PC-9 (cell line): ENCODE measurements at regions not wholly inside any gene's neighbourhood (a gene's known extent, or its start where the extent isn't known, plus 50 kb on each side); places are given as distances from the start of the nearest gene placed in this dataset.

ENCODE experiments used
- BruUV-seq: library from RNA; stranded (reverse); fragments of 400-500 nt; replicated peaks from 2 replicates; lab custom pipeline; 2021; lab: Mats Ljungman, UMichigan
- CTCF ChIA-PET: fragments of 300-600 bp; sonication (Branson Sonifier 250); formaldehyde crosslinking; loops from one replicate; lab custom pipeline; 2022; ENCODE audit warnings: antibody characterized with exemption; lab: Charles Lee
- POLR2A ChIA-PET: fragments of 300-600 bp; sonication (Branson Sonifier 250); formaldehyde crosslinking; loops from one replicate; lab custom pipeline; 2022; ENCODE audit warnings: antibody characterized with exemption; ENCODE audit not compliant: unreplicated experiment; lab: Charles Lee
- DNase-seq, 2 experiments: peaks; one replicate each; pipeline versions ENCODE4 v3.0.0 to v3.0.0-alpha.2; 2015 to 2022; ENCODE audit warnings: mixed read lengths in 1 of 2
- H2AFZ ChIP-seq: fragments of 200-600 bp; sonication (generic); 2 replicates; pipeline ENCODE4 v1.8.1; 2017; ENCODE audit warnings: antibody characterized with exemption
- H3F3A ChIP-seq: fragments of 200-600 bp; sonication (generic); 2 replicates; pipeline ENCODE4 v1.8.1; 2017; ENCODE audit warnings: antibody characterized with exemption, mild to moderate bottlenecking, low read depth; ENCODE audit not compliant: insufficient read depth
- H3K27ac ChIP-seq: fragments of 200-600 bp; sonication (generic); 2 replicates; pipeline ENCODE4 v1.6.1; 2016; ENCODE audit warnings: mixed run types
- H3K27me3 ChIP-seq: fragments of 200-600 bp; sonication (generic); 2 replicates; pipeline ENCODE4 v1.6.1; 2016; ENCODE audit warnings: low read depth, mixed run types; ENCODE audit not compliant: insufficient read depth
- H3K36me3 ChIP-seq: fragments of 200-600 bp; sonication (generic); 2 replicates; pipeline ENCODE4 v1.6.1; 2016; ENCODE audit warnings: low read depth, mixed run types
- H3K4me1 ChIP-seq: fragments of 200-600 bp; sonication (generic); replicated peaks from 2 replicates; pipeline ENCODE4 v1.6.1; 2016; ENCODE audit warnings: mixed run types; ENCODE audit not compliant: insufficient read depth
- H3K4me2 ChIP-seq: fragments of 200-600 bp; sonication (generic); 2 replicates; pipeline ENCODE4 v1.6.1; 2017; ENCODE audit warnings: mixed run types
- H3K4me3 ChIP-seq: fragments of 200-600 bp; sonication (generic); 2 replicates; pipeline ENCODE4 v1.6.1; 2016; ENCODE audit warnings: mixed run types
- H3K79me2 ChIP-seq: fragments of 200-600 bp; sonication (generic); 2 replicates; pipeline ENCODE4 v1.6.1; 2017; ENCODE audit warnings: low read depth, mixed run types
- H3K9me2 ChIP-seq: fragments of 200-600 bp; sonication (generic); 2 replicates; pipeline ENCODE4 v1.8.1; 2017; ENCODE audit warnings: mild to moderate bottlenecking; ENCODE audit not compliant: insufficient read depth
- H3K9me3 ChIP-seq: fragments of 200-600 bp; sonication (generic); 2 replicates; pipeline ENCODE4 v1.8.1; 2016; ENCODE audit warnings: low read depth; ENCODE audit not compliant: insufficient read depth
- H4K20me1 ChIP-seq: fragments of 200-600 bp; sonication (generic); 2 replicates; pipeline ENCODE4 v1.8.1; 2017; ENCODE audit not compliant: insufficient read depth
- CTCF ChIP-seq: fragments of 200-600 bp; sonication (generic); conservative IDR thresholded peaks from 2 replicates; pipeline ENCODE4 v1.6.1; 2017; ENCODE audit warnings: mixed run types, antibody characterized with exemption, mild to moderate bottlenecking, moderate library complexity
- EZH2 ChIP-seq: fragments of 200-600 bp; sonication (generic); IDR thresholded peaks from 2 replicates; pipeline ENCODE4 v1.8.0; 2017; ENCODE audit warnings: antibody characterized with exemption, low read depth
- intact Hi-C: fragments of 100-400 bp; cut with micrococcal nuclease; formaldehyde crosslinking; loops from one replicate; pipeline ENCODE4 v1.10.0; 2022; ENCODE audit not compliant: unreplicated experiment

DNA sequence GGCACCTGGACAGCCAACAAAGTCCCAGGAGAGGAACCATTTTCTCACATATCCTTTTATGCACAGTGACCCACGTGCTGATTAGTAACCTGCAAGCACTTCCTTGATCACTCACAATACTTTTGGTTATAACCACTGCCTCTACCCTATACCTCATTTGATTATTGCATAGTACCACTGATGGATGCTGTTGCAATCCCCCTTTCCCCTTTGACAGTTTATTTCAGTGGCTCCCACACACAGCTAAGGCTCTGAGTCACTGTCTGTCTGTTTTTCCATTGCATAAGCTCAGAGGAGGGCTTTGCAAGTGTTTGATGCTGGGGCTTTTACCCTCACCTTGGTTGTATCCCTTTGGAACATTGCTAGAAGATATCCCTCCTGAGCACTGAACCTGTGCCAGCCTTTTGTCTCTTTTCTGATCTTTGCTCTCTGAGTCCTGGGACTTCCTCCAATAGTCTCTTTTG lies 101.7 kb upstream of the RBBP8 start:
- CTCF ChIA-PET, result no interaction called here
- Histone ChIP-seq H3K79me2 (no peaks in the 10 kb centered on the region), H2AFZ (no peak overlapping the region), H4K20me1 (no peaks in the 10 kb centered on the region), H3K27me3 (no peaks in the 10 kb centered on the region), H3K4me2 (0 out of 2 replicates have a peak overlapping the region, but pooled peaks have one; percentile 10), H3K9me2 (no peaks in the 10 kb centered on the region), H3F3A (peaks cover 5% of the 10 kb centered on the region; the same call in 1 of the 2 replicates), H3K4me1 (peaks cover 16% of the 10 kb centered on the region), H3K4me3 (no peak overlapping the region), H3K36me3 (no peaks in the 10 kb centered on the region), H3K9me3 (no peaks in the 10 kb centered on the region; the same call in 1 of the 2 replicates), H3K27ac (peak overlapping the region; percentile 45; the same call in 1 of the 2 replicates)
- TF ChIP-seq EZH2 (no peak), CTCF (no peak)
- BruUV-seq, result no TSS peak
- intact Hi-C loops, result no loop called here
- POLR2A ChIA-PET, result no interaction called here
- DNase-seq, result peak in 1 of 2 experiments; percentile 59

DNA sequence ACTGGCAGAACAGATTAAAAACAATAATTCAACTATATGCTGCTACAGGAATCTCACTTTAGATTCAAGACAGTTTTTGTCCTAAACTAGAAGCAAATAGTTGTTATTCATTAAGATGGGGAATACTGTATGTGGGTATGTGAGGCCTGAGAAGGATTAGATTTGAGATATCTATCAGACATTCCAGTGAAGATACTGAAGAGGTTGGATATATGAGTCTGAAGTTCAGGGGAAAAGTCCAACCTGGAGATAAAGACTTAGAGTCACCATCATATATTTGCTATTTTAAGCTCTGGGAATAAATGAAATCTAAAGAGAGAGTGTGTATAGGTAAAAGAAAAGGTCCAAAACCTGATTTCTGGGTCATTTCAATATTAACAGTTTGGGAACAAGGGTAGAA lies 96.2 kb upstream of the RBBP8 start:
- ChIA-PET POLR2A (no interaction called here), CTCF (no interaction called here)
- Histone ChIP-seq H3K9me2 (no peaks in the 10 kb centered on the region), H3K27me3 (no peaks in the 10 kb centered on the region), H3F3A (no peaks in the 10 kb centered on the region), H3K9me3 (no peaks in the 10 kb centered on the region), H3K4me1 (peaks cover 12% of the 10 kb centered on the region), H3K36me3 (no peaks in the 10 kb centered on the region), H3K27ac (no peak overlapping the region), H3K4me3 (no peak overlapping the region), H3K4me2 (no peak overlapping the region), H2AFZ (no peak overlapping the region), H4K20me1 (no peaks in the 10 kb centered on the region), H3K79me2 (no peaks in the 10 kb centered on the region)
- intact Hi-C loops, result no loop called here
- no peak for DNase-seq
- BruUV-seq, result no TSS peak
- TF ChIP-seq EZH2, result no peak
- no peak for TF ChIP-seq CTCF

DNA sequence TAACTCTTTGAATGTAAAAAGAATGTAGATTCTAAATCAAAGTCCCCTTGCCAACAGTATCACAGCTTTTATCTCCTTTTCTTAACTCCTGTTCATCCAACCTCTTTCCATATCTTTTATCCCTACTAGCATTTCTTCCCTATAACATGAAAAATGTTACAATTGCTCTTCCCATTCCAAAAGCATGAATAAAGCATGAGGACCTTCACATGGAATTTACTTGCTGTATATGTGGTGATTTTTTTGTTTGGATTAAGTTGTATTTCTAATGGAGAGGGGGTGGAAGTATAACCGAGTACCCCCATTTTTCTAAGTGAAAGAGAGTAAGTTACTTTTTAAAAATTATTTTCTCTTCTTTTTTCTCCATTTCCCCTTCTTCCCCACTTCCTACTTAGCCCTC lies 94.9 kb upstream of the RBBP8 start:
- no TSS peak for BruUV-seq
- H2AFZ ChIP-seq, result no peak overlapping the region
- no peak overlapping the region for H3K4me3 ChIP-seq
- no peak for TF ChIP-seq CTCF
- no peak for TF ChIP-seq EZH2
- H3K27ac ChIP-seq, result no peak overlapping the region
- H3K4me2 ChIP-seq, result no peak overlapping the region
- no peaks in the 10 kb centered on the region for H3K36me3 ChIP-seq
- POLR2A ChIA-PET, result no interaction called here
- no peak for DNase-seq
- H3K27me3 ChIP-seq, result no peaks in the 10 kb centered on the region
- H3K79me2 ChIP-seq, result no peaks in the 10 kb centered on the region
- no peaks in the 10 kb centered on the region for H3K9me2 ChIP-seq
- H4K20me1 ChIP-seq, result no peaks in the 10 kb centered on the region
- no peaks in the 10 kb centered on the region for H3K9me3 ChIP-seq
- H3K4me1 ChIP-seq, result peaks cover 10% of the 10 kb centered on the region
- intact Hi-C loops, result no loop called here
- H3F3A ChIP-seq, result no peaks in the 10 kb centered on the region
- CTCF ChIA-PET, result no interaction called here
